ENCODE measurements at regions not wholly inside any gene's neighbourhood (a gene's known extent, or its start where the extent isn't known, plus 50 kb on each side); places are given as distances from the start of the nearest gene placed in this dataset.

GRCh38 chr2:122205641-122206040, 450.2 kb downstream of the TSN start:
- in situ Hi-C loops (cut with MboI; ENCODE audit: low sequenced_read_pairs): no loop called here
- Histone ChIP-seq H3K27me3 (ENCODE audit: low read depth) (no peaks in the 10 kb centered on the region), H3K4me1 (peaks cover 7% of the 10 kb centered on the region; the same call in 1 of the 2 replicates), H3K9me3 (no peaks in the 10 kb centered on the region), H3K4me3 (no peak overlapping the region), H3K36me3 (replicated peaks) (no peaks in the 10 kb centered on the region)
- DNase-seq (ENCODE audit: low spot score in 2 of 2): no peak

GRCh38 chr2:122206101-122206500, 450.6 kb downstream of the TSN start:
- Histone ChIP-seq H3K4me3 (no peak overlapping the region), H3K4me1 (peaks cover 7% of the 10 kb centered on the region; the same call in 1 of the 2 replicates), H3K36me3 (replicated peaks) (no peaks in the 10 kb centered on the region), H3K27me3 (ENCODE audit: low read depth) (no peaks in the 10 kb centered on the region), H3K9me3 (no peaks in the 10 kb centered on the region)
- no peak for DNase-seq (ENCODE audit: low spot score in 2 of 2)
- in situ Hi-C loops (cut with MboI; ENCODE audit: low sequenced_read_pairs): no loop called here

GRCh38 chr2:122209377-122209776, 453.9 kb downstream of the TSN start:
- no peaks in the 10 kb centered on the region for H3K36me3 ChIP-seq (replicated peaks)
- no peak for DNase-seq (ENCODE audit: low spot score in 2 of 2)
- no peak overlapping the region for H3K4me3 ChIP-seq
- no peaks in the 10 kb centered on the region for H3K27me3 ChIP-seq (ENCODE audit: low read depth)
- H3K9me3 ChIP-seq: no peaks in the 10 kb centered on the region
- in situ Hi-C loops (cut with MboI; ENCODE audit: low sequenced_read_pairs): no loop called here
- H3K4me1 ChIP-seq: no peaks in the 10 kb centered on the region

- H3K36me3 ChIP-seq (replicated peaks): no peaks in the 10 kb centered on the region
- in situ Hi-C loops (cut with MboI; ENCODE audit: low sequenced_read_pairs): no loop called here
- H3K4me1 ChIP-seq: no peaks in the 10 kb centered on the region
- no peaks in the 10 kb centered on the region for H3K27me3 ChIP-seq (ENCODE audit: low read depth)
- H3K4me3 ChIP-seq: no peak overlapping the region
- H3K9me3 ChIP-seq: no peaks in the 10 kb centered on the region
- DNase-seq (ENCODE audit: low spot score in 2 of 2): no peak
Observed at GRCh38 chr2:122210065-122210464, 454.6 kb downstream of the TSN start.

- Histone ChIP-seq H3K9me3 (no peaks in the 10 kb centered on the region), H3K4me1 (no peaks in the 10 kb centered on the region), H3K4me3 (no peak overlapping the region), H3K27me3 (ENCODE audit: low read depth) (no peaks in the 10 kb centered on the region), H3K36me3 (replicated peaks) (no peaks in the 10 kb centered on the region)
- in situ Hi-C loops (cut with MboI; ENCODE audit: low sequenced_read_pairs): no loop called here
- no peak for DNase-seq (ENCODE audit: low spot score in 2 of 2)
Observed at GRCh38 chr2:122210898-122211856, 455.7 kb downstream of the TSN start.

GRCh38 chr2:122213312-122213711, 457.9 kb downstream of the TSN start:
- Histone ChIP-seq H3K27me3 (ENCODE audit: low read depth) (no peaks in the 10 kb centered on the region), H3K4me1 (no peaks in the 10 kb centered on the region), H3K36me3 (replicated peaks) (no peaks in the 10 kb centered on the region), H3K4me3 (no peak overlapping the region), H3K9me3 (no peaks in the 10 kb centered on the region)
- in situ Hi-C loops (cut with MboI; ENCODE audit: low sequenced_read_pairs): no loop called here
- no peak for DNase-seq (ENCODE audit: low spot score in 2 of 2)

GRCh38 chr2:122216071-122216470, 460.6 kb downstream of the TSN start:
- no peaks in the 10 kb centered on the region for H3K9me3 ChIP-seq
- in situ Hi-C loops (cut with MboI; ENCODE audit: low sequenced_read_pairs): no loop called here
- H3K4me3 ChIP-seq: no peak overlapping the region
- H3K36me3 ChIP-seq (replicated peaks): no peaks in the 10 kb centered on the region
- no peaks in the 10 kb centered on the region for H3K4me1 ChIP-seq
- H3K27me3 ChIP-seq (ENCODE audit: low read depth): no peaks in the 10 kb centered on the region
- DNase-seq (ENCODE audit: low spot score in 2 of 2): no peak

GRCh38 chr2:122216901-122217300, 461.4 kb downstream of the TSN start:
- no peaks in the 10 kb centered on the region for H3K9me3 ChIP-seq
- H3K36me3 ChIP-seq (replicated peaks): no peaks in the 10 kb centered on the region
- in situ Hi-C loops (cut with MboI; ENCODE audit: low sequenced_read_pairs): no loop called here
- no peak for DNase-seq (ENCODE audit: low spot score in 2 of 2)
- no peak overlapping the region for H3K4me3 ChIP-seq
- no peaks in the 10 kb centered on the region for H3K4me1 ChIP-seq
- H3K27me3 ChIP-seq (ENCODE audit: low read depth): no peaks in the 10 kb centered on the region

- H3K4me3 ChIP-seq: no peak overlapping the region
- H3K36me3 ChIP-seq (replicated peaks): no peaks in the 10 kb centered on the region
- no peak for DNase-seq (ENCODE audit: low spot score in 2 of 2)
- H3K9me3 ChIP-seq: no peaks in the 10 kb centered on the region
- H3K27me3 ChIP-seq (ENCODE audit: low read depth): no peaks in the 10 kb centered on the region
- in situ Hi-C loops (cut with MboI; ENCODE audit: low sequenced_read_pairs): no loop called here
- H3K4me1 ChIP-seq: no peaks in the 10 kb centered on the region
Observed at GRCh38 chr2:122218596-122218995, 463.1 kb downstream of the TSN start.

- no peak for DNase-seq (ENCODE audit: low spot score in 2 of 2)
- in situ Hi-C loops (cut with MboI; ENCODE audit: low sequenced_read_pairs): no loop called here
- Histone ChIP-seq H3K4me3 (no peak overlapping the region), H3K9me3 (no peaks in the 10 kb centered on the region), H3K27me3 (ENCODE audit: low read depth) (no peaks in the 10 kb centered on the region), H3K36me3 (replicated peaks) (no peaks in the 10 kb centered on the region), H3K4me1 (no peaks in the 10 kb centered on the region)
Observed at GRCh38 chr2:122219504-122219903, 464.1 kb downstream of the TSN start.

- no peaks in the 10 kb centered on the region for H3K36me3 ChIP-seq (replicated peaks)
- H3K27me3 ChIP-seq (ENCODE audit: low read depth): no peaks in the 10 kb centered on the region
- H3K4me3 ChIP-seq: no peak overlapping the region
- H3K4me1 ChIP-seq: no peaks in the 10 kb centered on the region
- DNase-seq (ENCODE audit: low spot score in 2 of 2): no peak
- no peaks in the 10 kb centered on the region for H3K9me3 ChIP-seq
- in situ Hi-C loops (cut with MboI; ENCODE audit: low sequenced_read_pairs): no loop called here
Observed at GRCh38 chr2:122221665-122222064, 466.2 kb downstream of the TSN start.

- Histone ChIP-seq H3K9me3 (no peaks in the 10 kb centered on the region), H3K27me3 (ENCODE audit: low read depth) (no peaks in the 10 kb centered on the region), H3K4me3 (no peak overlapping the region), H3K4me1 (no peaks in the 10 kb centered on the region), H3K36me3 (replicated peaks) (no peaks in the 10 kb centered on the region)
- in situ Hi-C loops (cut with MboI; ENCODE audit: low sequenced_read_pairs): no loop called here
- DNase-seq (ENCODE audit: low spot score in 2 of 2): no peak
Observed at GRCh38 chr2:122231296-122231695, 475.8 kb downstream of the TSN start.

- no peaks in the 10 kb centered on the region for H3K4me1 ChIP-seq
- no peaks in the 10 kb centered on the region for H3K36me3 ChIP-seq (replicated peaks)
- H3K9me3 ChIP-seq: no peaks in the 10 kb centered on the region
- no peaks in the 10 kb centered on the region for H3K27me3 ChIP-seq (ENCODE audit: low read depth)
- no peak overlapping the region for H3K4me3 ChIP-seq
- in situ Hi-C loops (cut with MboI; ENCODE audit: low sequenced_read_pairs): no loop called here
- DNase-seq (ENCODE audit: low spot score in 2 of 2): no peak
Observed at GRCh38 chr2:122233372-122233771, 477.9 kb downstream of the TSN start.

GRCh38 chr2:122236152-122236874, 480.9 kb downstream of the TSN start:
- H3K4me3 ChIP-seq: no peak overlapping the region
- no peak for DNase-seq (ENCODE audit: low spot score in 2 of 2)
- no peaks in the 10 kb centered on the region for H3K9me3 ChIP-seq
- in situ Hi-C loops (cut with MboI; ENCODE audit: low sequenced_read_pairs): no loop called here
- H3K4me1 ChIP-seq: no peaks in the 10 kb centered on the region
- no peaks in the 10 kb centered on the region for H3K27me3 ChIP-seq (ENCODE audit: low read depth)
- H3K36me3 ChIP-seq (replicated peaks): no peaks in the 10 kb centered on the region

Data from HAP-1 (cell line).